ENCODE measurements at regions not wholly inside any gene's neighbourhood (a gene's known extent, or its start where the extent isn't known, plus 50 kb on each side); places are given as distances from the start of the nearest gene placed in this dataset.
"Not testable (repeated sequence)": the region's sequence is repeated elsewhere in the genome, so short reads cannot be mapped to it uniquely, and the experiment has no call there.

- Histone ChIP-seq H3K36me3 (ENCODE audit: insufficient read depth, low read length) (no peaks in the 10 kb centered on the region), H3K4me2 (ENCODE audit: low read length) (no peak overlapping the region), H2AFZ (ENCODE audit: low read length) (no peak overlapping the region), H3K79me2 (ENCODE audit: insufficient read depth, low read depth, low read length) (no peaks in the 10 kb centered on the region), H3K9me2 (ENCODE audit: insufficient read depth, low read length) (no peaks in the 10 kb centered on the region), H3K9me3 (ENCODE audit: low read length) (no peaks in the 10 kb centered on the region), H4K20me1 (ENCODE audit: insufficient read depth, low read length) (no peaks in the 10 kb centered on the region), H3K4me3 (ENCODE audit: low read depth, low read length, poor library complexity, severe bottlenecking) (no peak overlapping the region), H3K4me1 (ENCODE audit: insufficient read depth, low read length, poor library complexity, severe bottlenecking) (no peaks in the 10 kb centered on the region), H3K27ac (ENCODE audit: low read depth, low read length, poor library complexity, severe bottlenecking) (no peak overlapping the region)
- ChIA-PET POLR2A (no interaction called here), CTCF (ENCODE audit: unreplicated experiment) (no interaction called here)
- no peak for DNase-seq (ENCODE audit: low spot score)
- TF ChIP-seq EZH2phosphoT487 (IDR thresholded peaks at IDR 0.05; ENCODE audit: borderline replicate concordance, low read depth, low read length) (no peak), CTCF (conservative IDR thresholded peaks at IDR 0.05; ENCODE audit: low read length) (no peak)
- intact Hi-C loops (cut with micrococcal nuclease; ENCODE audit: unreplicated experiment): no loop called here
- BruUV-seq (replicated peaks): no TSS peak
These were observed 67.3 kb upstream of the ST3GAL6 start for GRCh38 chr3:98695796-98696195.

GRCh38 chr3:98696296-98696695 lies 66.8 kb upstream of the ST3GAL6 start:
- CTCF ChIA-PET (ENCODE audit: unreplicated experiment); H3K4me1 ChIP-seq (ENCODE audit: insufficient read depth, low read length, poor library complexity, severe bottlenecking); H3K4me3 ChIP-seq (ENCODE audit: low read depth, low read length, poor library complexity, severe bottlenecking); BruUV-seq (replicated peaks); POLR2A ChIA-PET; H3K9me2 ChIP-seq (ENCODE audit: insufficient read depth, low read length); H4K20me1 ChIP-seq (ENCODE audit: insufficient read depth, low read length); intact Hi-C loops (cut with micrococcal nuclease; ENCODE audit: unreplicated experiment); H2AFZ ChIP-seq (ENCODE audit: low read length); H3K36me3 ChIP-seq (ENCODE audit: insufficient read depth, low read length); H3K79me2 ChIP-seq (ENCODE audit: insufficient read depth, low read depth, low read length); DNase-seq (ENCODE audit: low spot score); H3K4me2 ChIP-seq (ENCODE audit: low read length); H3K9me3 ChIP-seq (ENCODE audit: low read length); H3K27ac ChIP-seq (ENCODE audit: low read depth, low read length, poor library complexity, severe bottlenecking): not testable (repeated sequence)

- H3K79me2 ChIP-seq (ENCODE audit: insufficient read depth, low read depth, low read length): no peaks in the 10 kb centered on the region
- no peak overlapping the region for H3K4me2 ChIP-seq (ENCODE audit: low read length)
- intact Hi-C loops (cut with micrococcal nuclease; ENCODE audit: unreplicated experiment): no loop called here
- no peaks in the 10 kb centered on the region for H3K4me1 ChIP-seq (ENCODE audit: insufficient read depth, low read length, poor library complexity, severe bottlenecking)
- no peaks in the 10 kb centered on the region for H4K20me1 ChIP-seq (ENCODE audit: insufficient read depth, low read length)
- no TSS peak for BruUV-seq (replicated peaks)
- POLR2A ChIA-PET: no interaction called here
- no peak overlapping the region for H2AFZ ChIP-seq (ENCODE audit: low read length)
- no peaks in the 10 kb centered on the region for H3K9me3 ChIP-seq (ENCODE audit: low read length)
- CTCF ChIA-PET (ENCODE audit: unreplicated experiment): no interaction called here
- no peaks in the 10 kb centered on the region for H3K9me2 ChIP-seq (ENCODE audit: insufficient read depth, low read length)
- no peak overlapping the region for H3K27ac ChIP-seq (ENCODE audit: low read depth, low read length, poor library complexity, severe bottlenecking)
- no peaks in the 10 kb centered on the region for H3K36me3 ChIP-seq (ENCODE audit: insufficient read depth, low read length)
- no peak for TF ChIP-seq CTCF (conservative IDR thresholded peaks at IDR 0.05; ENCODE audit: low read length)
- no peak for TF ChIP-seq EZH2phosphoT487 (IDR thresholded peaks at IDR 0.05; ENCODE audit: borderline replicate concordance, low read depth, low read length)
- DNase-seq (ENCODE audit: low spot score): no peak
- no peak overlapping the region for H3K4me3 ChIP-seq (ENCODE audit: low read depth, low read length, poor library complexity, severe bottlenecking)
These were observed 65.9 kb upstream of the ST3GAL6 start for GRCh38 chr3:98697225-98697624.

Measured in OCI-LY7 (cell line).